GM19395 (cell line): ENCODE measurements at regions not wholly inside any gene's neighbourhood (a gene's known extent, or its start where the extent isn't known, plus 50 kb on each side); places are given as distances from the start of the nearest gene placed in this dataset.
"Not testable (repeated sequence)": the region's sequence is repeated elsewhere in the genome, so short reads cannot be mapped to it uniquely, and the experiment has no call there.

Source experiments
- ATAC-seq: cut with Tn5 transposase; IDR thresholded peaks from one replicate; pipeline ENCODE4 v1.9.1; 2021; ENCODE audit warnings: mild to moderate bottlenecking, moderate library complexity; ENCODE audit not compliant: unreplicated experiment

DNA sequence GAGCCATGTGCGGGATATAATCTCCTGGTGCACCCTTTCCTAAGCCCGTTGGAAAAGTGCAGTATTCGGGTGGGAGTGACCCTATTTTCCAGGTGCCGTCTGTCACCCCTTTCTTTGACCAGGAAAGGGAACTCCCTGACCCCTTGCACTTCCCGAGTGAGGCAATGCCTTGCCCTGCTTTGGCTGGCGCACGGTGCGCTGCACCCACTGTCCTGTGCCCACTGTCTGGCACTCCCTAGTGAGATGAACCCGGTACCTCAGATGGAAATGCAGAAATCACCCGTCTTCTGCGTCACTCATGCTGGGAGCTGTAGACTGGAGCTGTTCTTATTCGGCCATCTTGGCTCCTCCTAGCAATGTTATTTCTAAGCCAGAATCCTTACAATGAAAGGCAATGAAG is 121.1 kb downstream of the TAF11L14 start:
- not testable (repeated sequence) for ATAC-seq

DNA sequence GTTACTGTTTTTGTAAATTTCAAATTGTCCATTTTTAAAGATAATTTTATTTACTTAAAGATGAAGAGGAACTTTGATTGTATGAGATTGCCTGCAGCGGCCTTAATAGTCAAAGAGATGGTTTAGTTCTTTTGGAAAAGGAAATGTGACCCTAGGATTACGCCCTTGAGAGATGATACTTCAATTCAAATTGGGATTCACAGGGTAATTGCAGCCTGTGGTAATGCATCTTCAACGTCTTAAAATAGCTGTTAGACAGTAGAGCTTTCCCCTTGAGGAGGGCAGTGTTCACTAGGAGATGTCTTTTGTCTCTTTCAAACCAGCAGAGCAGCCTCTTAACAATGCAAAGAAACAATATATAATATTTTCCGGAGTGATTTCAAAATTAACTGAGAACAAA is 127.1 kb downstream of the TAF11L14 start:
- ATAC-seq = no peak

GRCh38 chr5:17763301-17763700 is 129.0 kb downstream of the TAF11L14 start:
- ATAC-seq = no peak

- no peak for ATAC-seq
Measured at GRCh38 chr5:17766031-17766430, 131.8 kb downstream of the TAF11L14 start.

GRCh38 chr5:17769277-17769676 is 135.0 kb downstream of the TAF11L14 start:
- no peak for ATAC-seq

GRCh38 chr5:17772232-17772631 is 138.0 kb downstream of the TAF11L14 start:
- no peak for ATAC-seq

- ATAC-seq = no peak
Measured at GRCh38 chr5:17785774-17786173, 151.5 kb downstream of the TAF11L14 start.

DNA sequence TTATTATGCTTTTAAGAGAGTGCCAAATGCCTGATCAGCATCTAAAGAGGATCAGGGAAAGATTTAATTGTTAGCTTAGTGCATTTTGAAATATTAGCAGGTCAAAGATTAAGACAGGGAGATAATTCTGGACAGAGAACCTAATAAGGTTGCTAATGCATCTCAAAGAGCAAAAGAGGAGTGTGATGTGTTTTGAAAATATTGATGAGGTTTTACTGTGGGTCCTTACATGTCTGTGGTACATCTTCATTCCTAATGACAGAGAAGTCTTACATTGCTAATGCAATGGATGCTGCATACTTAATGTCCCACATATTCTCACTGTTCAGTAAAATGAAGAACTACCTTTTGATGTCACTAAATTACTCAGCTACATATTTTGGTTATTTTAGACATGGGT is 154.1 kb downstream of the TAF11L14 start:
- no peak for ATAC-seq

- ATAC-seq = no peak
Measured at GRCh38 chr5:17794201-17794600, 159.9 kb downstream of the TAF11L14 start.

DNA sequence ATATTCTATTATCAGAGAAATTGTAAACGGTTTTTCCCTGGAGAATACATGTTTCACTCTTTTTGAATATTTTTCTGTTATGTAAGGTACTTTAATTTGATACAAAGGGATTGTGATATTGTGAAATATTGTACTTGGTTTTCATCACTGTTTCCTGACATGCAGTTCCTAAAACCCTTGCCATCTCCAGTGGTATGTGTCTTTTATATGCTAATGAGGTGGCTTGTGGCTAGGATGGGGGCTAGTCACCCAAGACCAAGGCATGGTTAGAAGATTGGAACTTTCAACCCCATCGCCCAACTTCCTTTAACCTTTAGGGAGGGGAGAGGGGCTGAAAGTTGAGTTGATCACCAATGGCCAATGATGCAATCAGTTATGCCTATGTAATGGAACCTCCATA is 160.6 kb downstream of the TAF11L14 start:
- ATAC-seq = no peak

DNA sequence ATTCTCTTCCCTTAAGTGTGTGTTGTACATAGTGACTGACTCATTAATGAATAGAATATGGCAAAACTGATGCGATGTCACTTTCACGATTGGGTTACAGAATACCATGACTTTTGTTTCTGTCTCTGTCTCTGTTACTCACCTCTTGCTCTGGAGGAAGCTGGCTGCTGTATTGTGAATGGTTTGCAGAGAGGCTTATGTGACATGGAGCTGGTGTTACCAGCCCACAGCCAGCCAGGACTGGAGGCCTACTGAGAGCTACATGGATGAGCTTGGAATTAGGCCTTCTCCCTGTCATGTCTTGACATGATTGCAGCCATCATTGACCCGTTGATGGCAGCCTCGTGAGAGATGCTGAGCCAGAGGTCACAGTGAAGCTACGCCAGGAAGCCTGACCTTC is 161.9 kb downstream of the TAF11L14 start:
- ATAC-seq = no peak

- no peak for ATAC-seq
Measured at GRCh38 chr5:17796757-17797396, 162.6 kb downstream of the TAF11L14 start.

DNA sequence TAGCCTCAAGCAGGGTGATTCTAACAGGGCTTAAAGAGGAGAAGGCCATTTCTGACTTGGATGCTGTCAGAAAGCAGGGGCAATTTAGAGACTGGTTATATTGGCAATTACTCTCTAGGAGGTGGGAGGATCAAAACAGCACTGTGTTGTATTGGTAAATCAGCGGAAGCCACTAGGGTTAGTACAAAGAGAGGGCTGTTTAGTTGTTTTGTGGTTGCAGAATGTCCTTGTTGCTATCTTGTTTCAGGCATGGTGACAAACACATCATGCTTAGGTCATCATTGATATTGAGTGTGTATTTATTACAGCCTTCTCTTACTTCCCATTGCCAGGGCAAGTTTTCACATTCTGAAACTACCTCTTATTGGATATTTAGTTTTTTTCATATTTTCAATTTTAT is 165.3 kb downstream of the TAF11L14 start:
- ATAC-seq = no peak

- ATAC-seq = no peak
Measured at GRCh38 chr5:17801595-17801994, 167.3 kb downstream of the TAF11L14 start.

GRCh38 chr5:17802256-17802655 is 168.0 kb downstream of the TAF11L14 start:
- ATAC-seq = no peak

GRCh38 chr5:17803971-17804370 is 169.7 kb downstream of the TAF11L14 start:
- no peak for ATAC-seq

DNA sequence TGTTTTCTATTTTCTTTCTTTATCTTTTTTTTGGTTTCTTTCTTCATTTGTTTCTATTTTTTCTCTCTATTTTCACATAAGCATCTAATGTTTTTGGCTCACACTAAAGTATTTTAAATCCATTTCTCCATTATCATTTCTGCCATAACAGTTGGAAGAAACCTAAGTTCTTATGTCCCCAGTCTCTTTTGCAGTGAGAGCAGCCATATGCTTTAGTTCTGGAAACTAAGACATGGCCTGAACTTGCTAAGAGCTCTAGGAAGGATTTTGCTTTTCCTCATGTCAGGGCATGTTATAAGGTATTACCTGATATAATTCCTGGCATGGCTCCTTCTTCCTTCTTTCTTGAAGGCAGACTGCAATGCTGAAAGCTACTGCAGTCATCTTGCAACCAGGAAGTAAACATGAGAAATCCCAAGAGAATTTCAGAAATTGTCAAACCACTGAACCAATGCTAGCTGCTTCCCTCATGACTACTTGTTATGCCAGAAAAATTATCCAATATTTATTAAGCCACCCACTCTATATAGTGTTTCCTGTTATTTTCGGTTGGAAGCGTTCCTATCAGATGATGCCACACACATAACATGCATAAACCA is 171.1 kb downstream of the TAF11L14 start:
- no peak for ATAC-seq

DNA sequence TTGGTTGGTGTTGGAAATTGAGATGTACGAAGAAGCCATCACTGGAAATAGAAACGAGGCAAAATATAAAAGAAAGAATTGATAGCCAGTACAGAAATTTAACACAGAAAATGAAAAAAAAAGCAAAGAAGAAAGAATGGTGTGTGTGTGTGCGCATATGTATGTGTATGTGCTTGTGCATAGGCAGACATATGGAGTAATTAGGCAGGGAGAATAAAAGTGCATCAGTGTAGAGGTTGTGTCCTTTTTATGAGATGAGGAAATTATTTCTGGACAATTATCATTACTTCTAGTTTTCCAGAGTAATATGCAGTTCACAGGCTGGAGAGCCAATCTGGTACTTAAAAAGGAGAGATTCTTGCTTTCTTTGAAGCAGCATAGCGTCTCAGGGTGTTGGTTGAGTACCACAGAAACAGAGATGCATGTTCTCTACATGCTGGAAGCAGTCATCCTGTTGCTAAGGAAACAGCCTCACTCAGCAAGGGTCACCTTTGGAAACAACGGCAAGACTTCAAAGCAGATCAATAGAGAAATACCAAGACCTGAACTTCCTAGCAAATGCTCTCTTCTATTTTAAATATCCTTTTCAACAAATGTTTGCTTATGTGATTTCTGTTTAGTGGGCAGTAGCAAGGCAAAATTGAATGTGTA is 172.7 kb downstream of the TAF11L14 start:
- ATAC-seq = no peak

DNA sequence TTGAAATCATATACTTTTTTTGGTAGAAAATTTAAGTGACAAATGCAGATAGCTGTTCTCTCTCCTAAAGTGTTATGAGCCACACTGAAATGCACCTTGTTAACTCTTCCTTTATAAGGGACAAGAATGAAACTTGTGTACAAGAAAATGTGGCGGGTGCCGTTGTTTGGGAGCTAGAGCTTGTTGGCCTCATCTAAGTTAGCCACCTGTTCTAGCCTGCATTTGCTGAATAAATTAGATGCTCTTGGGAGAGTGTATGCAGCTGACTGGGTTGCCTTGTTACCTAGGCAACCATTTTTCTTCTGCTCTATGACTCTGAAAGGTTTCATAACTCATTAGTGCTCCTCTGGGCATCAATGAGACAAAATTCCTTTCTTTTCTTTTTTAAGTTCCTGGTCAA is 174.3 kb downstream of the TAF11L14 start:
- ATAC-seq = no peak

- no peak for ATAC-seq
Measured at GRCh38 chr5:17810734-17811133, 176.5 kb downstream of the TAF11L14 start.

DNA sequence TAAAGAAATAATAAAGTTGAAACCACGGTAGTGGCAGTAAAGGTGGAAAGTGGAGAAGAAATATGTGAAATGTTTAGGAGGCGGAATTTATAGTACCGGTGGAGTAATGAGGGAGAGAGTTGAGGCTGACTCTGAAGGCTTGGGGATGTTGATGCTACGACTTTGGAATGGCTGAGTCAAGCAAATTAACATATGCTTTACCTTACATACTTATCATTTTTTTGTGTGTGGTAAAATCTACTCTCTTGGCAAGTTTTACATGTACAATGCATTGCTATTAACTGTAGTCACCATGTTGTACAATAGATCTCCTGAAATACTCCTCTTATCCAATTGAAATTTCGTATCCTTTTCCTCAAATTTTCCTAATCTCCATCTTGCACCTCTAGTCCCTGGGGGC is 179.0 kb downstream of the TAF11L14 start:
- no peak for ATAC-seq

DNA sequence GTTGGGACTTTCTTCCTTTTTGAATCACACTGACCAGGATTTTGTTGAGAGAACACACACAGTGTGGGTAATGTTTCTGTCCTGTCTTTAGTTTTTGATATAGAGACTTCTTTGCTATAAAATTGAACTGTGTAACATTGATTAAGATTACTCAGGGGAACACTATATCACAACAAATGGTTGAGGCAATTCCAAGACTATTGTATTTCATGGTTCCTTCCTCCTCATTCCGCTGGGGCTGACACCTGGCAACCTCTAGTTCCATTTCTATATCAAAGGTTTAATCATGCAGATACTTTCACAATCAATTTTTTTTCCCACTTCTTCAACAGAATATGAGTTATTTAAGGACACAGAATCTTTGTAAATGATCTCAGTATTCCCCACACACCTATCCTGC is 182.2 kb downstream of the TAF11L14 start:
- ATAC-seq = no peak
